Activated B cell treated with CpG ODN at 0.5 μM for 24 hours (primary cell): ENCODE measurements at regions not wholly inside any gene's neighbourhood (a gene's known extent, or its start where the extent isn't known, plus 50 kb on each side); places are given as distances from the start of the nearest gene placed in this dataset.
"Not testable (repeated sequence)": the region's sequence is repeated elsewhere in the genome, so short reads cannot be mapped to it uniquely, and the experiment has no call there.

Experiments used
- ATAC-seq: fragments of 200-7000 bp; cut with Tn5 transposase; one replicate; pipeline ENCODE4 v1.10.0; 2021; ENCODE audit warnings: low read depth, mild to moderate bottlenecking, moderate library complexity
- CTCF ChIA-PET: fragments of 350-600 bp; sonication (Branson Sonifier 250); formaldehyde crosslinking; loops from one replicate; lab custom pipeline; 2021; ENCODE audit warnings: antibody characterized with exemption; lab: Charles Lee
- POLR2A ChIA-PET: fragments of 350-600 bp; sonication (Branson Sonifier 250); formaldehyde crosslinking; loops from one replicate; lab custom pipeline; 2021; ENCODE audit warnings: antibody characterized with exemption; lab: Charles Lee
- DNase-seq: peaks from one replicate; pipeline ENCODE4 v3.0.0; 2022
- H3K27ac Mint-ChIP-seq: one replicate; pipeline ENCODE4 v1.8.0; 2020; ENCODE audit warnings: mixed read lengths
- H3K27me3 Mint-ChIP-seq: one replicate; pipeline ENCODE4 v1.8.0; 2021; ENCODE audit warnings: mixed read lengths
- H3K36me3 Mint-ChIP-seq: one replicate; pipeline ENCODE4 v1.8.0; 2021; ENCODE audit warnings: low read depth, mixed read lengths
- H3K4me1 Mint-ChIP-seq: one replicate; pipeline ENCODE4 v1.8.0; 2021; ENCODE audit warnings: mixed read lengths
- H3K4me3 Mint-ChIP-seq: one replicate; pipeline ENCODE4 v1.8.0; 2020; ENCODE audit warnings: mild to moderate bottlenecking, mixed read lengths
- H3K9me3 Mint-ChIP-seq: one replicate; pipeline ENCODE4 v1.8.0; 2020; ENCODE audit warnings: mixed read lengths
- CTCF ChIP-seq: fragments of 200-600 bp; IDR thresholded peaks from one replicate; pipeline ENCODE4 v1.8.0; 2022; ENCODE audit warnings: antibody characterized with exemption, mild to moderate bottlenecking
- intact Hi-C: fragments of 100-400 bp; cut with micrococcal nuclease; formaldehyde crosslinking; loops from one replicate; pipeline ENCODE4 v1.15.1; 2024

- no peak overlapping the region for H3K27ac Mint-ChIP-seq
- no peak overlapping the region for H3K4me3 Mint-ChIP-seq
- peaks cover 23% of the 10 kb centered on the region for H3K27me3 Mint-ChIP-seq
- ATAC-seq, result no peak
- CTCF ChIA-PET, result no interaction called here
- intact Hi-C loops, result no loop called here
- POLR2A ChIA-PET, result no interaction called here
- no peak for TF ChIP-seq CTCF
- peaks cover 6% of the 10 kb centered on the region for H3K4me1 Mint-ChIP-seq
- peaks cover 3% of the 10 kb centered on the region for H3K9me3 Mint-ChIP-seq
- DNase-seq, result no peak
- H3K36me3 Mint-ChIP-seq, result no peaks in the 10 kb centered on the region
These were observed 69.8 kb upstream of the SCAF4 start for GRCh38 chr21:31801551-31802219.

- intact Hi-C loops, result no loop called here
- Mint-ChIP-seq H3K36me3 (no peaks in the 10 kb centered on the region), H3K27ac (no peak overlapping the region), H3K27me3 (peaks cover 27% of the 10 kb centered on the region), H3K9me3 (no peaks in the 10 kb centered on the region), H3K4me1 (peaks cover 5% of the 10 kb centered on the region), H3K4me3 (no peak overlapping the region)
- ChIA-PET CTCF (no interaction called here), POLR2A (interaction anchor here (0.5 to 0.6 kb wide), 2 partner anchors 25 to 87 kb away, joined by 3 to 5 read pairs; no protein-coding TSS in a partner anchor)
- ATAC-seq, result no peak
- DNase-seq, result no peak
- no peak for TF ChIP-seq CTCF
These were observed 67.2 kb upstream of the SCAF4 start for GRCh38 chr21:31798842-31799704.

- no peak overlapping the region for H3K27ac Mint-ChIP-seq
- ATAC-seq (no peak), DNase-seq (no peak)
- no peak overlapping the region for H3K4me3 Mint-ChIP-seq
- no peaks in the 10 kb centered on the region for H3K9me3 Mint-ChIP-seq
- ChIA-PET POLR2A (no interaction called here), CTCF (no interaction called here)
- no peaks in the 10 kb centered on the region for H3K36me3 Mint-ChIP-seq
- H3K27me3 Mint-ChIP-seq, result peaks cover 16% of the 10 kb centered on the region
- H3K4me1 Mint-ChIP-seq, result no peaks in the 10 kb centered on the region
- intact Hi-C loops, result no loop called here
- no peak for TF ChIP-seq CTCF
These were observed 64.1 kb upstream of the SCAF4 start for GRCh38 chr21:31795992-31796391.

- CTCF ChIA-PET, ATAC-seq, H3K36me3 Mint-ChIP-seq, H3K4me3 Mint-ChIP-seq, intact Hi-C loops, H3K27me3 Mint-ChIP-seq, POLR2A ChIA-PET, DNase-seq, H3K27ac Mint-ChIP-seq, H3K9me3 Mint-ChIP-seq: not testable (repeated sequence)
- peaks cover 29% of the 10 kb centered on the region for H3K4me1 Mint-ChIP-seq
These were observed 58.5 kb upstream of the SCAF4 start for GRCh38 chr21:31790420-31790819.

- H3K4me3 Mint-ChIP-seq, result no peak overlapping the region
- ChIA-PET CTCF (no interaction called here), POLR2A (interaction anchor here (0.6 kb wide), 1 partner anchor 52 kb away, joined by 3 read pairs; no protein-coding TSS in a partner anchor)
- no peak for ATAC-seq
- DNase-seq, result no peak
- no peaks in the 10 kb centered on the region for H3K36me3 Mint-ChIP-seq
- no peaks in the 10 kb centered on the region for H3K27me3 Mint-ChIP-seq
- H3K4me1 Mint-ChIP-seq, result peaks cover 29% of the 10 kb centered on the region
- peaks cover 6% of the 10 kb centered on the region for H3K9me3 Mint-ChIP-seq
- no peak for TF ChIP-seq CTCF
- no peak overlapping the region for H3K27ac Mint-ChIP-seq
- intact Hi-C loops, result no loop called here
These were observed 56.7 kb upstream of the SCAF4 start for GRCh38 chr21:31788581-31788980.

- not testable (repeated sequence) for H3K27me3 Mint-ChIP-seq, H3K4me3 Mint-ChIP-seq, H3K9me3 Mint-ChIP-seq, ATAC-seq, DNase-seq, H3K36me3 Mint-ChIP-seq
- Mint-ChIP-seq H3K4me1 (peaks cover 29% of the 10 kb centered on the region), H3K27ac (peak overlapping the region; percentile 11)
- intact Hi-C loops, result loop anchor here (2.0 kb wide), 2 partner anchors 79 to 87 kb away; no protein-coding TSS in a partner anchor
- CTCF ChIA-PET, result interaction anchor here (0.9 kb wide), 1 partner anchor 15 kb away, joined by 4 read pairs; no protein-coding TSS in a partner anchor
- POLR2A ChIA-PET, result interaction anchor here (0.7 kb wide), 2 partner anchors 15 to 55 kb away, joined by 5 to 7 read pairs; no protein-coding TSS in a partner anchor
These were observed 55.8 kb upstream of the SCAF4 start for GRCh38 chr21:31787691-31788090.
